Hematopoietic multipotent progenitor cell treated with erythropoietin and hydrocortisone succinate and interleukin-3 and kit ligand, for 8 days (in vitro differentiated cells): ENCODE measurements at regions not wholly inside any gene's neighbourhood (a gene's known extent, or its start where the extent isn't known, plus 50 kb on each side); places are given as distances from the start of the nearest gene placed in this dataset.
A peak's percentile ranks its signal among the peaks of the same experiment; 100 is the strongest.
"Not testable (repeated sequence)": the region's sequence is repeated elsewhere in the genome, so short reads cannot be mapped to it uniquely, and the experiment has no call there.

Experiments used
- DNase-seq: peaks from one replicate; pipeline ENCODE4 v3.0.0-alpha.2; 2015

- no peak for DNase-seq
These were observed 208.7 kb downstream of the LMX1A start for GRCh38 chr1:165147799-165148198.

DNA sequence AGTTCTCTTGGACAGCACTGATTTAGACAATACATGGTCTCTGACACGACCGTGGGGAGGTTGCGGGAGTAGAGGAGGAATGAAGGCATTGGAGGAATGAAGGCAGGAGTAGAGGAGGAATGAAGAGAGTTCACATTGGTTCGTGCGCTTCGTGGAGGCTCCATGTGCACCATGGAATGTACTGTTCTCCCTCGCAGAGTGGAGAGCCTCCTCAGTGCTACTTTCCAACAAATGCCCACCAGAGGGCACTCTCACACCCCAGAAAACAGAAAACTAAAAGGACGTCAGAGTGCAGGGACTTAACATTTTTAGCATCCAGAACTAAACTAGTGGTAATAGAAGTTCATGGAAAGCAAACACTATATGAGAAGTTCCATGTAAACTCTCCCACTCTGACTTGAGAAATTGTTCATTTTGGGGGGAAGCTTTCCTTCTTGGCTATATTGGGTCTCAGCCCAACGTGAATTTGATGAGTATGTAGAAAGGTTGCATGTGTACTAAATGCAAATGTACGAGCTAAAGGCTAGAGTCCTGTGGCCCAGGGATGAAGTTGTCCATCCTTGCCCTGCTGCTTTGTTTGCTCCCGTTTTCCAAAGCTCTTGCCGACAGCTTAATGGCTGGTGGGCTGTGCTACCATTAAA is 211.6 kb downstream of the LMX1A start:
- peak; percentile 40 for DNase-seq

DNA sequence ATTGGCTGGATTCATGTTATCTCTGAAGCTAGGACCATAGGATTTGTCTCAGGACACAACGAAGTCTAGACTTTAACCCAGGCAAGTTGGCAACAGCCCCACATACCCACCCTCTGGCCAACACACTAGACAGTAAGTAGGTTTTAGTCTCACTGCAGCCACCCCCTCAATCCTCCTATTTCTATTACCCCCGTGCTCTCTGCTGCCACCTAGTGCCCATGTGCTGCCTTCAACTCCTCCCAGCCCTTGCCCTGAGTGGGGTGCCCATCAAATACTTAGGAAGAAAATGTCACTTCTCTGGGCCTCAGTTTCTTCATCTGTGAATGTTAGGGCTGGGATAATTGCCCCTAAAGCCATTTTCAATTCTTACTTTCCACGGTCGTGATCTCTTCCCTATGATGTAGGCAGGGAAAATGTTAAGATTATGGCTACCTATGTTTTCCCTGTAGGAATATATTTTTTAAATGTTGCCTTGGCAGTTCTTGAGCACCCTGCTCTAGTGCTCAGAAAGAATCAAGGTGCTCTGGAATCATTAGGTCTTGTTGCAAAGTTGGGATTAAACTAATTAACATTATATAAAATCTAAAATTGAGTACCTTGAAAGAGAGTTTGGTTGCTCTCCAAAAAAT is 213.0 kb downstream of the LMX1A start:
- peak; percentile 41 for DNase-seq

- DNase-seq: no peak
These were observed 217.6 kb downstream of the LMX1A start for GRCh38 chr1:165138960-165139359.

GRCh38 chr1:165137551-165138316 is 218.8 kb downstream of the LMX1A start:
- no peak for DNase-seq

DNA sequence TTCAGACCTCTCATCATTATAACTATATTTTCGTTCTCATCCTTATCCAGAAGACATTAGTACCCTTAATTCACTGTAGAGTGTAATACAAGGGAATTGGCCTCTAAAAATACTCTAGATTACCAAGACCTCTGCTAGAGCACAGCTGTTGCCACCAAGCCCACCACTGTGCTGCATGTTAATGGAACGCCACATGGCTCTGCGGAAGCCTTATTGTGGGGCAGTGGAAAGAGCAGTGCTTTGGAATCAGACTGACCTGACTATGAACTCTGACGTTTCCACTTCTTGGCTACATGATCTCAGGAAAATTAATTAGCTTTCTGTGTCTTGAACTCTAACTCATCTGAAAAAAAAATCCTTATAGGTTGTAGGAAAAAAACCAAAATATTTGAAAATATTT is 222.1 kb downstream of the LMX1A start:
- DNase-seq: no peak

DNA sequence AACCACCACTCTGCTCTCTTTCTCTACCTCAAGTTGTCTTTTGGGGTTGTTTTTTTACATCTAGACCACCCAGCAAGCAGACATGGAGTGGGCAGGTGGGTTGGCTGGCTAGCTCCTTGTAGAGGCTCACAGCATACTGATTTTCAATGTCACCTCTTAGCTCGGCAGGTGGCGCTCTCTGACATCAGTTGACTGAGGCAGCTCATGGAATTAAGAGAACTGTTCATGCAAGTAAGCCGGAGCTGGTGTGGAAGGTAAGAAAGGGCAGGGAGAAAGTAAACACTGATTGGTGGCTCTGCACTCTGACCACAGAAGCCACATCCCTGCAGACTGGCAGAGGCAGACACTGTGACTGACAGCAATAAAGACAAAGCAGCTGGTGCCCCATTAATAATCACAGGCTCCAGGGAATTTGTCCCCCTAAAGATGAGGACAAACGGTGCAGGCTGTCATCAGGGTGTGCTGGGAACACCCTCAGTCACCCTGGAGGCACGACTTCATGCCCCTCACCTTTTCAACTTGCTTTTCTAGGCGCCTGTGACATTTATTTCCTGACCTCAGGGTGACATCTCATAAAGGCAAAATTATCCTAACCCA is 226.8 kb downstream of the LMX1A start:
- peak; percentile 66 for DNase-seq

DNA sequence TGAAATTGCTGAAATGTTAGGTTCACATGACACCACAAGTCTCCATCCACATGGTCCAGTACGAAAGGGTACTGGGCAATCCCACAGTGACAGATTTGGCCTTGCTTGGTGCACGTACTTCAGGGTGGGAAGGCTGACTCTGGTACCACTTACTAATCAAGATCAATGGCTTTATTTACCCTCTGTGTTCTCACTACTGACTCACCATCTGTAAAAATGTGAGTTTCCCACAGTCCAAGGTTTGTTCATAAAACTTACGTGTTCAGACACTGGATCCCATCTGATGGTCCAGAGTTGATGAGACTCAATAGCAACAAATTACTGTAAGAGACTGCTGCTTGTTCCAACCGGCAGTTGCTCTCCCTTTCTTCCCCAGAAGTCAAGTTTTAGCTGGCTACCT is 231.7 kb downstream of the LMX1A start:
- DNase-seq: no peak

DNA sequence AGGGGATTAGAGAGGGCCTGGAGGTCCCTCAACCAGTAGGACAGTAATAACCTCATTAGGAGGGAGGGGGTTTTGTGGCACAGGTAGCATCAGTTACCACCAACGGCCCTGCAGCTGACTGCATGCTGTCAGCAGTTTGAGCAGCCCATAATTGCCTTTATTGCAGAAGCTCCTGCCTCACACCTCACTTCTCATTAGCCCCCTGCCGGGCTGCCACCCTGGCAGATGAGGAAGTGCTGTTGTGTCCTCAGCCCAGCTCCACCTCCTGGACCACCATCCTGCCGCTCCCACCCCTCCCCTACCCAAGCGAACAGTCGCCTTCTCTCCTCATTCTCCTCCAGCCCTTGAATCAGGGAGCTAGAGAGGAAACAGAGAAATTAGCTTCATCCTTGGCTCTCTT is 237.4 kb downstream of the LMX1A start:
- no peak for DNase-seq

DNA sequence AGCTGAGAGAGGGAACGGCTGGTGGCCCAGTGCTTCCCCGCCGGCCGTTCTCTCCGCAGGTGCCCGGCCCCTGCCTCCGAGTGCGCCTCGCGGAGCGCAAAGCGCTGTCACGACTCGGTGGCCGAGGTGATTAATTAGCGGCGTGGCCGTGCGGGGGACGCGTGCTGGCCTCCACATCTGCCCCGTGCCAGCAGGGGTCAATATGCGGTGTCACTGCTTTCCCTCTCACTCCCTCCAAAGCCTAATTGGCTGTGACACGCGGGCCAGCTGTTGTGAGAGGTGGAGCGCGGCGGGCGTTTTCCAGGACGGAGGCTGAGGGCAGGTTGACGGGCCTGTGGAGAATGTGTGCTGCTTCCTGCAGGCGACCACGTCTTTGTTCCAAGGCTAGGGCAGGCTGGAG is 239.0 kb downstream of the LMX1A start:
- no peak for DNase-seq

DNA sequence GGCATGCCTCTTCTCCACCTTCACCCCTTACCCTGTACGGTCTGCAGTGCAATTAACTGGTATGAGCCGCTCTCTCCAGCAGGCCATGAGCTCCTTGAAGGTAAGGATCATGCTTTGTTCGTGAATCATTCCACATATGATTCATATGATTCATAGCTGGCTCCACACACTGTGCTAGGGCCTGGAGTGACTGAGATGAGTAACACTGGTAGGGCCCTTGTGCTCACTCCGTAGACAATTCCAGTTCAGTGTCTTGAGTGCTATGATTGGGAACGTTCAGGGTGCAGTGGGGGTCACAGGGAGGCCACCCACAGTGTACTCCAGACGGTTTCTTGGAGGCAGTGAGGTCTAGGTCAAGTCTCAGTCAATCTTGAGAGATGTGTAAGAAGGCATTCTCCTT is 239.8 kb downstream of the LMX1A start:
- DNase-seq: no peak

GRCh38 chr1:165116171-165116570 is 240.3 kb downstream of the LMX1A start:
- no peak for DNase-seq

- no peak for DNase-seq
These were observed 241.6 kb downstream of the LMX1A start for GRCh38 chr1:165114889-165115285.

DNA sequence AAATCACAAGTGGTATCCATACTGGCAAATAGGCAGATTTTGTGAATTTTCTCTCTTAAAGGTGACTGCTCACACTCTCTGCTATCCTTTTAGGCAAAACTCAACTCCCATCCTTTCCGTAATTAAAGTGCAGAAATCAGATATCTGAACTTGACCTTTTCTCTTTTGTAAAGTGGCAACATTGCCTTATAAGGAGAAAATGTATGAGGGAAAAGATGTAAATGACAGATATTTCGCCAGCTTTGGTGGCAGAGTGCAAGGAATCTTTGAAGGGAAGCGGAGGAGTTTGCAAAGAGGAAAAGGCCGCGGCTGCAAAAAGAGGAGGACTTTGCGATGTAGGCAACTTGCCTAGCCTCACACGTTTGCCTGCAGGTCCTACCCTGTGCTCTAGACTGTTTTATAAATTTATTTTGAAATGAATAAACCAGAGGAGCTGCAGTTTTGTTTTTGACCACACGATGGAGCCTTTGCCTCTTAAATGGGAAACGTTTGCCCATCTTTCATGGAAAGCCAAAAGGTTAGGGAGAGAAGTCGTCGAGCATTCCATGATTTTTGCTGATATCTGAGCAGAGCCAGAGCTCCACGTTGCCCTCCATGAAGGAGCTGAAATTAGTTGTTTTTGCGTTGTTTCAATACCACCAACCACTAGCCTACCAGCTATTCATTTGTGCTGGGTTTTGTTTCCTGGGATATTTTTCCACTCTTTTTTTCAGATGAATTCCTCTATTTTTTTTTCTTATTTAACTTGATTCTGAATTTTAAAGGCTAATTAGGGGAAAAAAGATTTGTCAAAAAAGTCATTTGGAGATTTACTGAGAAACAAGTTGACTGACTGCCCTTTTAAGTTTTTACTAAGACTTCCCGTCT is 242.3 kb downstream of the LMX1A start:
- DNase-seq: peak; percentile 34

GRCh38 chr1:165112260-165112659 is 244.3 kb downstream of the LMX1A start:
- no peak for DNase-seq

GRCh38 chr1:165109013-165109412 is 247.5 kb downstream of the LMX1A start:
- no peak for DNase-seq

DNA sequence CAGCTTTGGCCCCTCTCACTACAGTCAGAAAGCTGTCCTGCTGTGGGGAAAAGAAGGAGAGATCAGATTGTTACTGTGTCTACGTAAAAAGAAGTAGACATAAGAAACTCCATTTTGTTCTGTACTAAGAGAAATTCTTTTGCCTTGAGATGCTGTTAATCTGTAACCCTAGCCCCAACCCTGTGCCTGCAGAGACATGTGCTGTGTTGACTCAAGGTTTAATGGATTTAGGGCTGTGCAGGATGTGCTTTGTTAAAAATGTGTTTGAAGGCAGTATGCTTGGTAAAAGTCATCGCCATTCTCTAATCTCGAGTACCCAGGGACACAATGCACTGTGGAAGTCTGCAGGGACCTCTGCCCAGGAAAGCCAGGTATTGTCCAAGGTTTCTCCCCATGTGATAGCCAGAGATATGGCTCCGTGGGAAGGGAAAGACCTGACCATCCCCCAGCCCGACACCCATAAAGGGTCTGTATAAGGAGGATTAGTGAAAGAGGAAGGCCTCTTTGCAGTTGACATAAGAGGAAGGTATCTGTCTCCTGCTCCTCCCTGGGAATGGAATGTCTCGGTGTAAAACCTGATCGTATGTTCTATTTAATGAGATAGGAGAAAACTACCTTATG is 263.9 kb downstream of the LMX1A start:
- DNase-seq: not testable (repeated sequence)

- no peak for DNase-seq
These were observed 276.1 kb downstream of the LMX1A start for GRCh38 chr1:165080253-165080896.

DNA sequence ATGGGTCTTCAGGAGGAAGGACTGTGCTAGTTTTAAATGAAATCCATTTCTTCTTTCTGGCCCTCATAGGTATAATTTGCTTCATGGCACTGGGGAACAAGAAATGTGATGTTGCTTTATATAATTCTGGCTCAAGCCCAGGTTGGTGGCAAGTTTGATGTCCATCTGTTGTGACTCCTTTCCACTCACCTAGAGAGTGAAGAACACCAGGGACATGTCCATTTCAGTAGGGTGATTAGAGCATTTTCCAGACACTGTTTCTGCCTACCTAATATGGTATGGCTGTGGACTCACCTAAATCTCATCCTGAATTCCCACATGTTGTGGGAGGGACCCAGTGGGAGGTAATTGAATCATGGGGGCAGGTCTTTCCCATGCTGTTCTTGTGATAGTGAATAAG is 278.1 kb downstream of the LMX1A start:
- DNase-seq: no peak

GRCh38 chr1:165075725-165076370 is 280.7 kb downstream of the LMX1A start:
- peak; percentile 30 for DNase-seq
